ENCODE measurements at regions not wholly inside any gene's neighbourhood (a gene's known extent, or its start where the extent isn't known, plus 50 kb on each side); places are given as distances from the start of the nearest gene placed in this dataset.

DNA sequence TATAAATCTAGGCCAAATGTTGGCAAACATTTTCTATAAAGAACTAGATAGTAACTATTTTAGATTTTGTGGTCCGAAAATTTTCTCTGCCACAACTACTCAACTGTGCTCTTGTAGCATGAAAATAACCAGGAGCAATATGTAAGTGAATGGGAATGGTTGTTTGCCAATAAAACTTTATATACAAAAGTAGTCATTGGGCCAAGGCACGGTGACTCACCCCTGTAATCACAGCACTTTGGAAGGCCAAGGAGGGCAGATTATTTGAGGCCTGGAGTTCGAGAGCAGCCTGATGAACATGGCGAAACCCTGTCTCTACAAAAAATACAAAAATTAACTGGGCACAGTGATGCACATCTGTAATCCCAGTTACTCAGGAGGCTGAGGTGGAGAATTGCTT is 617.1 kb downstream of the EPM2A start:
- no peak overlapping the region for H3K27ac Mint-ChIP-seq (ENCODE audit: unreplicated experiment)
- TF ChIP-seq, protein P1, sequence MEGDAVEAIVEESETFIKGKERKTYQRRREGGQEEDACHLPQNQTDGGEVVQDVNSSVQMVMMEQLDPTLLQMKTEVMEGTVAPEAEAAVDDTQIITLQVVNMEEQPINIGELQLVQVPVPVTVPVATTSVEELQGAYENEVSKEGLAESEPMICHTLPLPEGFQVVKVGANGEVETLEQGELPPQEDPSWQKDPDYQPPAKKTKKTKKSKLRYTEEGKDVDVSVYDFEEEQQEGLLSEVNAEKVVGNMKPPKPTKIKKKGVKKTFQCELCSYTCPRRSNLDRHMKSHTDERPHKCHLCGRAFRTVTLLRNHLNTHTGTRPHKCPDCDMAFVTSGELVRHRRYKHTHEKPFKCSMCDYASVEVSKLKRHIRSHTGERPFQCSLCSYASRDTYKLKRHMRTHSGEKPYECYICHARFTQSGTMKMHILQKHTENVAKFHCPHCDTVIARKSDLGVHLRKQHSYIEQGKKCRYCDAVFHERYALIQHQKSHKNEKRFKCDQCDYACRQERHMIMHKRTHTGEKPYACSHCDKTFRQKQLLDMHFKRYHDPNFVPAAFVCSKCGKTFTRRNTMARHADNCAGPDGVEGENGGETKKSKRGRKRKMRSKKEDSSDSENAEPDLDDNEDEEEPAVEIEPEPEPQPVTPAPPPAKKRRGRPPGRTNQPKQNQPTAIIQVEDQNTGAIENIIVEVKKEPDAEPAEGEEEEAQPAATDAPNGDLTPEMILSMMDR (IDR thresholded peaks at IDR 0.05; ENCODE audit: insufficient read depth in 1 of 2, low read depth in 1 of 2, low read length in 1 of 2, severe bottlenecking in 1 of 2, unreplicated experiment in 1 of 2), result no peak
- BruUV-seq (replicated peaks), result no TSS peak
- Histone ChIP-seq H3K36me3 (ENCODE audit: control insufficient read depth, insufficient read depth, low read length) (no peaks in the 10 kb centered on the region), H3K9me3 (no peaks in the 10 kb centered on the region), H3K4me3 (ENCODE audit: low read depth, low read length) (no peak overlapping the region), H3K4me1 (0 out of 2 replicates have a peak, but pooled peaks cover 8% of the 10 kb centered on the region), H3K27me3 (replicated peaks; ENCODE audit: control insufficient read depth, insufficient read depth, low read length) (no peaks in the 10 kb centered on the region)
- DNase-seq, result no peak
- H3K4me3 Mint-ChIP-seq (ENCODE audit: unreplicated experiment), result no peak overlapping the region
- POLR2A ChIA-PET, result no interaction called here
- H3K9me3 Mint-ChIP-seq (ENCODE audit: unreplicated experiment), result no peaks in the 10 kb centered on the region
- intact Hi-C loops (cut with micrococcal nuclease; ENCODE audit: unreplicated experiment), result loop anchor here (5.0 kb wide), 1 partner anchor 94 kb away; no protein-coding TSS in a partner anchor
- H3K27me3 Mint-ChIP-seq (ENCODE audit: insufficient read depth, unreplicated experiment), result peaks cover 3% of the 10 kb centered on the region
- CTCF ChIA-PET, result interaction anchor here (0.7 kb wide), 1 partner anchor 339 kb away, joined by 3 read pairs; no protein-coding TSS in a partner anchor
- H3K36me3 Mint-ChIP-seq (ENCODE audit: insufficient read depth, unreplicated experiment), result no peaks in the 10 kb centered on the region
- no peaks in the 10 kb centered on the region for H3K4me1 Mint-ChIP-seq (ENCODE audit: low read depth, unreplicated experiment)

DNA sequence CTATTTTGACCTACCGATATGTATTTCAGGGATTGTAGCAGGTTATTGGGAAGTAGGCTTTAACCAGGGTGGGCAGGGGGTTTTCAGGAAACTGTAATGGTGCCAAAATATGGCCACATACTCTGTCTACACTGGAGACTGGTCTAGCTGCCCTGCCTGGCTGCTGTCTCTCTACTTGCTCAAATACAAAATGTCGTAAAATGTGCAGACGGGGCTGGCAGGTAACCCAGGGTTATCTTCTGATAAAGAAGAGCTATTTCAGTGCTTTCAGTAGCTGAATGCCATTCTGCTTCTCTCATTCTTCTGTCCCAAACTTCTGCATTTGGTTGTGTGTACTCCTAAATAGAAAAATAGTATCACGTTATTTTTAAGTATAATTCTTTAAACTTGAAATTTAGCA is 616.2 kb downstream of the EPM2A start:
- Mint-ChIP-seq H3K4me1 (ENCODE audit: low read depth, unreplicated experiment) (no peaks in the 10 kb centered on the region), H3K27ac (ENCODE audit: unreplicated experiment) (no peak overlapping the region), H3K9me3 (ENCODE audit: unreplicated experiment) (peaks cover 2% of the 10 kb centered on the region), H3K4me3 (ENCODE audit: unreplicated experiment) (no peak overlapping the region), H3K36me3 (ENCODE audit: insufficient read depth, unreplicated experiment) (no peaks in the 10 kb centered on the region), H3K27me3 (ENCODE audit: insufficient read depth, unreplicated experiment) (peaks cover 3% of the 10 kb centered on the region)
- intact Hi-C loops (cut with micrococcal nuclease; ENCODE audit: unreplicated experiment), result loop anchor here (5.0 kb wide), 1 partner anchor 93 kb away; no protein-coding TSS in a partner anchor
- TF ChIP-seq, protein P1 (IDR thresholded peaks at IDR 0.05; ENCODE audit: insufficient read depth in 1 of 2, low read depth in 1 of 2, low read length in 1 of 2, severe bottlenecking in 1 of 2, unreplicated experiment in 1 of 2), result no peak
- Histone ChIP-seq H3K9me3 (no peaks in the 10 kb centered on the region), H3K4me1 (0 out of 2 replicates have a peak, but pooled peaks cover 8% of the 10 kb centered on the region), H3K4me3 (ENCODE audit: low read depth, low read length) (no peak overlapping the region), H3K27me3 (replicated peaks; ENCODE audit: control insufficient read depth, insufficient read depth, low read length) (no peaks in the 10 kb centered on the region), H3K36me3 (ENCODE audit: control insufficient read depth, insufficient read depth, low read length) (no peaks in the 10 kb centered on the region)
- CTCF ChIA-PET, result interaction anchor here (0.7 kb wide), 1 partner anchor 340 kb away, joined by 3 read pairs; no protein-coding TSS in a partner anchor
- DNase-seq, result peak in 1 of 2 experiments; percentile 41
- POLR2A ChIA-PET, result no interaction called here
- BruUV-seq (replicated peaks), result no TSS peak

DNA sequence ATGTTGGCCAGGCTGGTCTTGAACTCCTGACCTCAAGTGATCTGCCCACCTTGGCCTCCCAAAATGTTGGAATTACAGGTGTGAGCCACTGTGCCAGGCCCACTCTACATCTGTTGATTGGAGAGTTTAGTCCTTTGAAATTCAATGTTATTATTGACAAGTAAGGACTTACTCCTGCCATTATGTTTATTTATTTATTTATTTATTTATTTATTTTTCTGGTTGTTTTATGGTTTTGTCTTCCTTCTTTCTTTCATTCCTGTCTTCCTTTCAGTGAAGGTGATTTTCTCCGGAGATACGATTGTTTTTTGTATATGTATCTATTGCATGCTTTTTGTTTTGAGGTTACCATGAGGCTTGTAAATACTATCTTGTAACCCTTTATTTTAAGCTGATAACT is 602.6 kb downstream of the EPM2A start:
- TF ChIP-seq, protein P1 (IDR thresholded peaks at IDR 0.05; ENCODE audit: insufficient read depth in 1 of 2, low read depth in 1 of 2, low read length in 1 of 2, severe bottlenecking in 1 of 2, unreplicated experiment in 1 of 2), result no peak
- Histone ChIP-seq H3K9me3 (no peaks in the 10 kb centered on the region), H3K27me3 (replicated peaks; ENCODE audit: control insufficient read depth, insufficient read depth, low read length) (no peaks in the 10 kb centered on the region), H3K4me3 (ENCODE audit: low read depth, low read length) (no peak overlapping the region), H3K4me1 (no peaks in the 10 kb centered on the region), H3K36me3 (ENCODE audit: control insufficient read depth, insufficient read depth, low read length) (no peaks in the 10 kb centered on the region)
- Mint-ChIP-seq H3K9me3 (ENCODE audit: unreplicated experiment) (peaks cover 12% of the 10 kb centered on the region), H3K4me1 (ENCODE audit: low read depth, unreplicated experiment) (no peaks in the 10 kb centered on the region), H3K27ac (ENCODE audit: unreplicated experiment) (no peak overlapping the region), H3K27me3 (ENCODE audit: insufficient read depth, unreplicated experiment) (no peaks in the 10 kb centered on the region), H3K36me3 (ENCODE audit: insufficient read depth, unreplicated experiment) (no peaks in the 10 kb centered on the region), H3K4me3 (ENCODE audit: unreplicated experiment) (no peak overlapping the region)
- ChIA-PET CTCF (no interaction called here), POLR2A (no interaction called here)
- no TSS peak for BruUV-seq (replicated peaks)
- intact Hi-C loops (cut with micrococcal nuclease; ENCODE audit: unreplicated experiment), result no loop called here
- DNase-seq, result no peak
